ENCODE measurements at regions not wholly inside any gene's neighbourhood (a gene's known extent, or its start where the extent isn't known, plus 50 kb on each side); places are given as distances from the start of the nearest gene placed in this dataset.

GRCh38 chr1:189275796-189276195 is 1201.9 kb downstream of the BRINP3 start:
- peaks cover 0 to 6% (median 0%) of the 10 kb centered on the region in 5 donors for H3K4me1 ChIP-seq (ENCODE audit: control insufficient read depth in 5 of 5, insufficient read depth in 5 of 5, low read length in 5 of 5)
- no peak overlapping the region for H3K9ac ChIP-seq (ENCODE audit: insufficient read depth in 1 of 2, low read length in 2 of 2)
- no peak for TF ChIP-seq CTCF (IDR thresholded peaks at IDR 0.05; ENCODE audit: control extremely low read depth, extremely low read depth)
- no peak overlapping the region for H3K4me3 ChIP-seq
- H3K27me3 ChIP-seq (ENCODE audit: control insufficient read depth in 3 of 3, insufficient read depth in 3 of 3, low read length in 2 of 3) = no peaks in the 10 kb centered on the region
- ATAC-seq (ENCODE audit: insufficient read depth, low FRiP score) = no peak
- 83 to 91% methylated on average over 1 of the region's 1 CpG for WGBS, 2 donors
- no peaks in the 10 kb centered on the region for H3K36me3 ChIP-seq (ENCODE audit: control insufficient read depth in 4 of 4, insufficient read depth in 4 of 4, low read length in 4 of 4)
- H3K27ac ChIP-seq (ENCODE audit: low read depth in 1 of 2, low read length in 1 of 2) = no peak overlapping the region
- peaks cover 0 to 1% (median 0%) of the 10 kb centered on the region in 4 donors for H3K9me3 ChIP-seq (ENCODE audit: control insufficient read depth in 4 of 4, insufficient read depth in 3 of 4, low read length in 3 of 4)
- peak in 2 of 3 donors; percentile 76 to 83 for DNase-seq

- no peak overlapping the region for H3K4me3 ChIP-seq
- ATAC-seq (ENCODE audit: insufficient read depth, low FRiP score) (no peak), DNase-seq (no peak)
- no peaks in the 10 kb centered on the region for H3K27me3 ChIP-seq (ENCODE audit: control insufficient read depth in 3 of 3, insufficient read depth in 3 of 3, low read length in 2 of 3)
- TF ChIP-seq CTCF (IDR thresholded peaks at IDR 0.05; ENCODE audit: control extremely low read depth, extremely low read depth) = no peak
- H3K36me3 ChIP-seq (ENCODE audit: control insufficient read depth in 4 of 4, insufficient read depth in 4 of 4, low read length in 4 of 4) = no peaks in the 10 kb centered on the region
- no peaks in the 10 kb centered on the region for H3K4me1 ChIP-seq (ENCODE audit: control insufficient read depth in 5 of 5, insufficient read depth in 5 of 5, low read length in 5 of 5)
- no peak overlapping the region for H3K9ac ChIP-seq (ENCODE audit: insufficient read depth in 1 of 2, low read length in 2 of 2)
- no peaks in the 10 kb centered on the region for H3K9me3 ChIP-seq (ENCODE audit: control insufficient read depth in 4 of 4, insufficient read depth in 3 of 4, low read length in 3 of 4)
- 85 to 87% methylated on average over 3 of the region's 3 CpGs for WGBS, 2 donors
- H3K27ac ChIP-seq (ENCODE audit: low read depth in 1 of 2, low read length in 1 of 2) = no peak overlapping the region
Observed at GRCh38 chr1:189289346-189289745, 1188.3 kb downstream of the BRINP3 start.

GRCh38 chr1:189301235-189301634 is 1176.4 kb downstream of the BRINP3 start:
- Histone ChIP-seq H3K36me3 (ENCODE audit: control insufficient read depth in 4 of 4, insufficient read depth in 4 of 4, low read length in 4 of 4) (no peaks in the 10 kb centered on the region), H3K27me3 (ENCODE audit: control insufficient read depth in 3 of 3, insufficient read depth in 3 of 3, low read length in 2 of 3) (no peaks in the 10 kb centered on the region), H3K9ac (ENCODE audit: insufficient read depth in 1 of 2, low read length in 2 of 2) (no peak overlapping the region), H3K27ac (ENCODE audit: low read depth in 1 of 2, low read length in 1 of 2) (no peak overlapping the region), H3K4me1 (ENCODE audit: control insufficient read depth in 5 of 5, insufficient read depth in 5 of 5, low read length in 5 of 5) (no peaks in the 10 kb centered on the region), H3K4me3 (no peak overlapping the region), H3K9me3 (ENCODE audit: control insufficient read depth in 4 of 4, insufficient read depth in 3 of 4, low read length in 3 of 4) (no peaks in the 10 kb centered on the region)
- WGBS, 2 donors = 63 to 68% methylated on average over 4 of the region's 4 CpGs
- no peak for ATAC-seq (ENCODE audit: insufficient read depth, low FRiP score)
- no peak for TF ChIP-seq CTCF (IDR thresholded peaks at IDR 0.05; ENCODE audit: control extremely low read depth, extremely low read depth)
- DNase-seq = no peak

- Histone ChIP-seq H3K9ac (ENCODE audit: insufficient read depth in 1 of 2, low read length in 2 of 2) (no peak overlapping the region), H3K27ac (ENCODE audit: low read depth in 1 of 2, low read length in 1 of 2) (no peak overlapping the region), H3K36me3 (ENCODE audit: control insufficient read depth in 4 of 4, insufficient read depth in 4 of 4, low read length in 4 of 4) (no peaks in the 10 kb centered on the region), H3K27me3 (ENCODE audit: control insufficient read depth in 3 of 3, insufficient read depth in 3 of 3, low read length in 2 of 3) (no peaks in the 10 kb centered on the region), H3K9me3 (ENCODE audit: control insufficient read depth in 4 of 4, insufficient read depth in 3 of 4, low read length in 3 of 4) (no peaks in the 10 kb centered on the region), H3K4me1 (ENCODE audit: control insufficient read depth in 5 of 5, insufficient read depth in 5 of 5, low read length in 5 of 5) (no peaks in the 10 kb centered on the region), H3K4me3 (no peak overlapping the region)
- TF ChIP-seq CTCF (IDR thresholded peaks at IDR 0.05; ENCODE audit: control extremely low read depth, extremely low read depth) = no peak
- ATAC-seq (ENCODE audit: insufficient read depth, low FRiP score) (no peak), DNase-seq (no peak)
- 81 to 84% methylated on average over 2 of the region's 2 CpGs for WGBS, 2 donors
Observed at GRCh38 chr1:189305279-189305678, 1172.4 kb downstream of the BRINP3 start.
